Neural cell (in vitro differentiated cells): ENCODE measurements at regions not wholly inside any gene's neighbourhood (a gene's known extent, or its start where the extent isn't known, plus 50 kb on each side); places are given as distances from the start of the nearest gene placed in this dataset.

Source experiments
- EP300 ChIP-seq: fragments of 450-650 bp; conservative IDR thresholded peaks from 2 replicates; pipeline ENCODE4 v1.6.1; 2014; ENCODE audit warnings: antibody characterized with exemption, mild to moderate bottlenecking, moderate library complexity; ENCODE audit not compliant: poor library complexity, severe bottlenecking
- EZH2 ChIP-seq: fragments of 200-600, 300-800 bp; shearing (Covaris generic), sonication (generic); IDR thresholded peaks from 2 replicates; pipeline ENCODE4 v1.6.1; 2014; ENCODE audit warnings: antibody characterized with exemption, low read length, borderline replicate concordance, mild to moderate bottlenecking; ENCODE audit not compliant: insufficient read depth, poor library complexity, severe bottlenecking
- POLR2AphosphoS5 ChIP-seq: IDR thresholded peaks from 2 replicates; pipeline ENCODE4 v1.6.1; 2012
- TF ChIP-seq, protein P1 (sequence below): fragments of 450-650 bp; IDR thresholded peaks from 2 replicates; pipeline ENCODE4 v1.5.1; 2014; ENCODE audit warnings: antibody characterized with exemption, mild to moderate bottlenecking, moderate library complexity; ENCODE audit not compliant: poor library complexity, severe bottlenecking

DNA sequence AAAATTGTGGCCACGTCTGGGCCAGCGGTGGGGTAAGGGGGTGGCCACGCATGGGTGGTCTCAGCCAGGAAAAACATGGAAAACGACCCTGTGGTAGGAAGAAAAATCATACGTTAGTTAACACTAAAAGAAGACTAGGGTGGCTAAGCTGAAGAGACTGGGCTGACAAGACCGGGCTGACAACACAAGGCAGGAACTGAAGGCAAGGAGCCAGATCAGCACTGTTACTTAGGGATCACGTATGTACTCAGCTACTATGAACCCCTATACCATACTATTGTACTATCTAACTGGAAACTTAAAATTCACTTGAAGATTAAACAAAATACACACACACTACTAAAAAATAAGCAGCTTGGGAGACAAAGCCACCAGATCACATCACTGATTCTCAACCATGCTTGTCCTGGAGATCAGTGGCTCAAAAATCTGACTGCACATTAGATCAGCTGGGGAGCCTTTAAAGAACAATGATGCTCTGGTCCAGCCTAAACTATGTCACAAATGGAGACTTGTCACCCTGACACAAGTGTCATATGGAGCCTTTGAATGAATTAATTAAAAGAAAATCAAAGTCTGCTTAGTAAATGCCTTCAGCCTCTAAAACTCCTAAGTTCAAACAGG, 442.2 kb downstream of the SHQ1 start:
- TF ChIP-seq, protein P1, sequence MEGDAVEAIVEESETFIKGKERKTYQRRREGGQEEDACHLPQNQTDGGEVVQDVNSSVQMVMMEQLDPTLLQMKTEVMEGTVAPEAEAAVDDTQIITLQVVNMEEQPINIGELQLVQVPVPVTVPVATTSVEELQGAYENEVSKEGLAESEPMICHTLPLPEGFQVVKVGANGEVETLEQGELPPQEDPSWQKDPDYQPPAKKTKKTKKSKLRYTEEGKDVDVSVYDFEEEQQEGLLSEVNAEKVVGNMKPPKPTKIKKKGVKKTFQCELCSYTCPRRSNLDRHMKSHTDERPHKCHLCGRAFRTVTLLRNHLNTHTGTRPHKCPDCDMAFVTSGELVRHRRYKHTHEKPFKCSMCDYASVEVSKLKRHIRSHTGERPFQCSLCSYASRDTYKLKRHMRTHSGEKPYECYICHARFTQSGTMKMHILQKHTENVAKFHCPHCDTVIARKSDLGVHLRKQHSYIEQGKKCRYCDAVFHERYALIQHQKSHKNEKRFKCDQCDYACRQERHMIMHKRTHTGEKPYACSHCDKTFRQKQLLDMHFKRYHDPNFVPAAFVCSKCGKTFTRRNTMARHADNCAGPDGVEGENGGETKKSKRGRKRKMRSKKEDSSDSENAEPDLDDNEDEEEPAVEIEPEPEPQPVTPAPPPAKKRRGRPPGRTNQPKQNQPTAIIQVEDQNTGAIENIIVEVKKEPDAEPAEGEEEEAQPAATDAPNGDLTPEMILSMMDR, result no peak
- TF ChIP-seq EP300, result no peak
- TF ChIP-seq EZH2, result no peak
- TF ChIP-seq POLR2AphosphoS5, result no peak
